GM12873 (cell line): ENCODE measurements at regions not wholly inside any gene's neighbourhood (a gene's known extent, or its start where the extent isn't known, plus 50 kb on each side); places are given as distances from the start of the nearest gene placed in this dataset.

Source experiments
- CTCF ChIP-seq: IDR thresholded peaks from 2 replicates; pipeline ENCODE4 v1.5.1; 2012; ENCODE audit warnings: low read depth, mild to moderate bottlenecking, moderate library complexity, low read length, control low read depth; ENCODE audit not compliant: insufficient read depth; ENCODE audit errors: missing control alignments

GRCh38 chr2:198641161-198641560 lies 816.6 kb downstream of the SATB2 start:
- TF ChIP-seq CTCF, result no peak

GRCh38 chr2:198640463-198640862 lies 817.3 kb downstream of the SATB2 start:
- no peak for TF ChIP-seq CTCF

GRCh38 chr2:198639580-198639979 lies 818.2 kb downstream of the SATB2 start:
- TF ChIP-seq CTCF, result no peak

GRCh38 chr2:198638577-198638976 lies 819.2 kb downstream of the SATB2 start:
- TF ChIP-seq CTCF, result no peak

- TF ChIP-seq CTCF, result no peak
These were observed 826.0 kb downstream of the PLCL1 start for GRCh38 chr2:198630384-198630783.

DNA sequence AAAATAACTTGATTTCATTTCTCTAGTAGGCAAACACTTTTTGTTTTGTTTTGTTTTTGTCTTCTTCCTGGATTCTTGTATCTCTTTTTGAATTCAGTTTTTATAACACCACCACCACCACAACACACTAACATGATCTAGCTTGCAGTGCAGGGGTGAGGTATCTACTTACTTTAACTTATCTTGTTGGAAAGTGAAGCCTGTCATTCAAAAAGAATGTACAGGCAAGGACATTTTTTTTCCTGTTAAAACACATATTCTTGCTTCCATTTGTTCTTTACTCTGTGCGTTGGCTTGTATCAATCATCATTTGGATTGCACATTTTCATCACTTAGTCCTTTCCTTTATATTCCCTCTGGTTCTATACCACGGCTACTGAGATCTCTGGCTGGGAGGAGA lies 824.2 kb downstream of the PLCL1 start:
- TF ChIP-seq CTCF, result no peak

DNA sequence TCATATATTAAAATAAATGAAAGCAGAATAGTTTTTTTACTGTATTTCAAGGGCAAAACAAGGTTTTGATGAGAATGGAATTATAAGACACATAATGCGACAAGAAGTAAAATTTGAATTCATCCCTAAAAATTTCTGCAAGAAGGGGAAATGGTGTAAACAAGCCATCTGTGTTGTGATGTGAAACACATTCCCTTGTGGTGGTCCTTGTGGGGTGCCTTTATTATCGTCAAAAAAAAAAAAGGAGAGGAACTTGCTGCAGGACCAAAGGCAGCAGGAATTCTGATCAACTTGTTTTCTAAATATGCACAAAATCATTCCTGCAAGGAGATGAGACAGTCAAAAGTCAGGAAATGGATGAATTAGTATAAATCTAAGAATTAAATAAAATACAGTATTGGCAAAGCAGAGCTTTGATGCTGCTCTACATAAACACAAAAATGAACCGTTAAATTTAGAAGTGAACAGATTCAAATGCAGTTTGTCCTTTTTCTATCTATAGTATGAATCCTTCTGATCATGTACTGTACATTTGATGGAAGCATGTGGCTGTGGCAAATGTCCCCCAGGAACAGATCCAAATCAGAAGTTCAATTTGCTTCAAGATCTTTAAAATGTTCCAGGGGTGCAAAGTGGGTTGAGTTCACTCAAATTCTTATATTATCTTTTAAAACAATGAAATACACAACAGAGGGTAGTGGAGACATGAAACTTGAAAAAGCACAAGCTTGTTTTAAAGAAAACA lies 818.8 kb downstream of the PLCL1 start:
- TF ChIP-seq CTCF, result no peak
